SIG-M5 treated with dmso at 0.1 percent for 504 hours (cell line): ENCODE measurements at regions not wholly inside any gene's neighbourhood (a gene's known extent, or its start where the extent isn't known, plus 50 kb on each side); places are given as distances from the start of the nearest gene placed in this dataset.
A peak's percentile ranks its signal among the peaks of the same experiment; 100 is the strongest.

ENCODE experiments used
- DNase-seq: peaks from one replicate; lab custom pipeline; 2025; ENCODE audit not compliant: unreplicated experiment; lab: John Stamatoyannopoulos, UW

- DNase-seq: peak; percentile 53
These were observed 53.8 kb upstream of the RGS1 start for GRCh38 chr1:192521734-192522133.

GRCh38 chr1:192522673-192523072 lies 52.9 kb upstream of the RGS1 start:
- DNase-seq: no peak

DNA sequence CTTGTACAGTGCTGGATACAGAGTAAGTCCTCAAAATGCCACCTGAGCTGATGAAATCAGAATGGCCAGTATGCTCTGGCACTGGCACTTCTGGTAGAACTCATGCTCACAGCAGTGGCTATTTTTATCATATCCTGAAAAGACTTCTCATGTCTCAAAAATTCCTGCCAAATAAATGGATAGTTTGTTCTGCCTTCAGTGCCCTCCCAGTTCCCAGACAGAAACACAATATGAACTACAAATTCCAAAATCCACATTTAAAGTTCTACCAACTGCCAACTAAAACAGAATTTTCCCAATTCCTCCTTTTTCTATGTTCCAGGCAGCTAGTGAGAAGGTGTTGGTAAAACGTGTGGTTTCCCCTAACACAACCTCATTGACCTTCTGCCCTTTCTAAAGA lies 51.4 kb upstream of the RGS1 start:
- DNase-seq: no peak
